ENCODE measurements at regions not wholly inside any gene's neighbourhood (a gene's known extent, or its start where the extent isn't known, plus 50 kb on each side); places are given as distances from the start of the nearest gene placed in this dataset.

GRCh38 chr20:50283370-50283769 is 92.7 kb downstream of the CEBPB start:
- no peak for FAIRE-seq
- Histone ChIP-seq H3K4me3 (no peak overlapping the region), H3K27ac (peak overlapping the region in 2 of 4 donors; percentile 17 to 50), H3K4me1 (peaks cover 0 to 13% (median 8%) of the 10 kb centered on the region in 3 donors), H3K36me3 (no peaks in the 10 kb centered on the region), H3K9me3 (no peaks in the 10 kb centered on the region), H3K27me3 (no peaks in the 10 kb centered on the region)
- intact Hi-C loops (cut with DNase I), result loop anchor here in 1 of 3 donors (10.0 kb wide), 1 partner anchor 89 kb away; the partner anchor contains the start of gene CEBPB
- DNase-seq, result peak in 1 of 6 donors; percentile 54
- TF ChIP-seq CTCF (IDR thresholded peaks at IDR 0.05), result no peak
- 71 to 75% methylated on average over 7 of the region's 7 CpGs for WGBS, 2 donors
- no peak for ATAC-seq

GRCh38 chr20:50283922-50284810 is 93.5 kb downstream of the CEBPB start:
- peak overlapping the region in 2 of 4 donors; percentile 50 for H3K27ac ChIP-seq
- DNase-seq (peak in 4 of 6 donors; percentile 38 to 76 (median 69)), ATAC-seq (peak; percentile 42 to 76 (median 68)), FAIRE-seq (no peak)
- H3K9me3 ChIP-seq, result no peaks in the 10 kb centered on the region
- no peaks in the 10 kb centered on the region for H3K27me3 ChIP-seq
- H3K36me3 ChIP-seq, result no peaks in the 10 kb centered on the region
- no peak overlapping the region for H3K4me3 ChIP-seq
- peaks cover 0 to 9% (median under 1%) of the 10 kb centered on the region in 3 donors for H3K4me1 ChIP-seq
- 69 to 74% methylated on average over 23 to 24 of the region's 24 CpGs for WGBS, 2 donors
- TF ChIP-seq CTCF (IDR thresholded peaks at IDR 0.05), result no peak
- intact Hi-C loops (cut with DNase I), result loop anchor here in 1 of 3 donors (10.0 kb wide), 1 partner anchor 89 kb away; the partner anchor contains the start of gene CEBPB

- peaks cover 0 to 9% (median 0%) of the 10 kb centered on the region in 3 donors for H3K4me1 ChIP-seq
- no peak for TF ChIP-seq CTCF (IDR thresholded peaks at IDR 0.05)
- H3K4me3 ChIP-seq, result no peak overlapping the region
- DNase-seq (peak in 1 of 6 donors; percentile 37), FAIRE-seq (no peak), ATAC-seq (no peak)
- intact Hi-C loops (cut with DNase I), result loop anchor here in 1 of 3 donors (10.0 kb wide), 1 partner anchor 90 kb away; the partner anchor contains the start of gene CEBPB
- H3K36me3 ChIP-seq, result no peaks in the 10 kb centered on the region
- 78 to 81% methylated on average over 10 of the region's 10 CpGs for WGBS, 2 donors
- H3K27me3 ChIP-seq, result no peaks in the 10 kb centered on the region
- H3K9me3 ChIP-seq, result no peaks in the 10 kb centered on the region
- peak overlapping the region in 2 of 4 donors; percentile 23 to 50 for H3K27ac ChIP-seq
Observed at GRCh38 chr20:50284811-50285375, 94.3 kb downstream of the CEBPB start.

- intact Hi-C loops (cut with DNase I), result loop anchor here in 1 of 3 donors (10.0 kb wide), 1 partner anchor 91 kb away; the partner anchor contains the start of gene CEBPB
- ATAC-seq, result no peak
- Histone ChIP-seq H3K27me3 (no peaks in the 10 kb centered on the region), H3K36me3 (no peaks in the 10 kb centered on the region), H3K4me3 (no peak overlapping the region), H3K4me1 (peaks cover 0 to 9% (median 0%) of the 10 kb centered on the region in 3 donors), H3K27ac (peak overlapping the region in 2 of 4 donors; percentile 23 to 50), H3K9me3 (no peaks in the 10 kb centered on the region)
- no peak for FAIRE-seq
- DNase-seq, result peak in 1 of 6 donors; percentile 42
- WGBS, 2 donors, result 75 to 83% methylated on average over 21 of the region's 21 CpGs
- TF ChIP-seq CTCF (IDR thresholded peaks at IDR 0.05), result no peak
Observed at GRCh38 chr20:50285376-50286173, 94.9 kb downstream of the CEBPB start.

All from pancreas (tissue), 10 donors.